DND-41 (cell line): ENCODE measurements at regions not wholly inside any gene's neighbourhood (a gene's known extent, or its start where the extent isn't known, plus 50 kb on each side); places are given as distances from the start of the nearest gene placed in this dataset.

ENCODE experiments used
- EZH2 ChIP-seq: IDR thresholded peaks from 3 replicates; pipeline ENCODE4 v1.6.1; 2012; ENCODE audit warnings: borderline replicate concordance, low read depth, mild to moderate bottlenecking, moderate library complexity, low read length, inconsistent platforms; ENCODE audit not compliant: severe bottlenecking
- TF ChIP-seq, protein P1 (sequence below): IDR thresholded peaks from 2 replicates; pipeline ENCODE4 v1.5.1; 2012; ENCODE audit warnings: borderline replicate concordance, low read length, moderate library complexity, mild to moderate bottlenecking; ENCODE audit not compliant: poor library complexity, severe bottlenecking; ENCODE audit errors: extremely low read depth

DNA sequence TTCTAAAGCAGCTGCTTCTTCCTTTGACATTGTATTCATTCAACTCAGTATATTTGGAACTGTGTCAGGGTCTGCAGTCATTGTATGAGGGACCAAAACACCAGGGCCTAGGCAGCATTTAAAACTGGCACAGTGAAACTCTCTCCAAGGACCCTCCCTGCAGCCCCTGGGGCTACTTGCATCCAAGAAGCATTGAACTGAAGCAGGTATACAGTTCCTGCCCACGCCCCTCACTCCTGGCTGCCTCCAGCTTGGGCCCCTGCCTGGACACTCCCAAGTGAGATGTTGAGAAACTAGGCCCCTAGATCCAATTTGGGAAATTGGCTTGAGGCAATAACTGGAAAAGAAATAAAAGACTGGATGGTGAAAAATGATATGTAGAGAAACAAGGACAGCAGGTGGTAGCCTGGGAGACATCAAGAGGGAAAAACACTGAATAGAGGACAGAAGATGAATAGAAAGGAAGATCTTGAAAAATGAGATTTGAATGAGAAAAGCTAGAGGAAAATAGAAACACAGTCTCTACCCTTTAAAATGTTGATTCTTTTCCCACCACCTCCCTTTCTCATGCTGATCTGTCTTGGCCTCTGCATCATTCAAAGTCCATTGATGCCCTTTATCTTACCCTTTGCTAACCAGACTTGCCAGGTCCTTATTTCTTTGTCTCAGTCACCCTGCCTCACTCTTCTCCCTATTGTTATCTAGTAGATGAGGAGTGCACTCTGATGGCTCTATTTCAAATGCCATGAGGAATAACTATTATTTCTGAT lies 368.8 kb upstream of the CDH8 start:
- no peak for TF ChIP-seq EZH2
- TF ChIP-seq, protein P1, sequence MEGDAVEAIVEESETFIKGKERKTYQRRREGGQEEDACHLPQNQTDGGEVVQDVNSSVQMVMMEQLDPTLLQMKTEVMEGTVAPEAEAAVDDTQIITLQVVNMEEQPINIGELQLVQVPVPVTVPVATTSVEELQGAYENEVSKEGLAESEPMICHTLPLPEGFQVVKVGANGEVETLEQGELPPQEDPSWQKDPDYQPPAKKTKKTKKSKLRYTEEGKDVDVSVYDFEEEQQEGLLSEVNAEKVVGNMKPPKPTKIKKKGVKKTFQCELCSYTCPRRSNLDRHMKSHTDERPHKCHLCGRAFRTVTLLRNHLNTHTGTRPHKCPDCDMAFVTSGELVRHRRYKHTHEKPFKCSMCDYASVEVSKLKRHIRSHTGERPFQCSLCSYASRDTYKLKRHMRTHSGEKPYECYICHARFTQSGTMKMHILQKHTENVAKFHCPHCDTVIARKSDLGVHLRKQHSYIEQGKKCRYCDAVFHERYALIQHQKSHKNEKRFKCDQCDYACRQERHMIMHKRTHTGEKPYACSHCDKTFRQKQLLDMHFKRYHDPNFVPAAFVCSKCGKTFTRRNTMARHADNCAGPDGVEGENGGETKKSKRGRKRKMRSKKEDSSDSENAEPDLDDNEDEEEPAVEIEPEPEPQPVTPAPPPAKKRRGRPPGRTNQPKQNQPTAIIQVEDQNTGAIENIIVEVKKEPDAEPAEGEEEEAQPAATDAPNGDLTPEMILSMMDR, result no peak
